Right hindlimb (tissue), 1 donor: ENCODE measurements at regions not wholly inside any gene's neighbourhood (a gene's known extent, or its start where the extent isn't known, plus 50 kb on each side); places are given as distances from the start of the nearest gene placed in this dataset.
"Not testable (repeated sequence)": the region's sequence is repeated elsewhere in the genome, so short reads cannot be mapped to it uniquely, and the experiment has no call there.

Experiments used
- DNase-seq: peaks from one replicate; pipeline ENCODE4 v3.0.0-alpha.2; 2018

- DNase-seq: no peak
Observed at GRCh38 chr3:6367171-6367570, 493.7 kb upstream of the GRM7 start.

GRCh38 chr3:6392123-6392522, 468.8 kb upstream of the GRM7 start:
- DNase-seq: no peak

GRCh38 chr3:6394944-6395343, 466.0 kb upstream of the GRM7 start:
- DNase-seq: no peak

GRCh38 chr3:6396631-6397030, 464.3 kb upstream of the GRM7 start:
- DNase-seq: no peak

- DNase-seq: not testable (repeated sequence)
Observed at GRCh38 chr3:6402666-6403065, 458.2 kb upstream of the GRM7 start.

- not testable (repeated sequence) for DNase-seq
Observed at GRCh38 chr3:6406923-6407322, 454.0 kb upstream of the GRM7 start.

- DNase-seq: no peak
Observed at GRCh38 chr3:6416049-6416661, 444.8 kb upstream of the GRM7 start.

GRCh38 chr3:6417174-6417573, 443.7 kb upstream of the GRM7 start:
- DNase-seq: no peak

GRCh38 chr3:6418485-6418884, 442.4 kb upstream of the GRM7 start:
- DNase-seq: no peak

- DNase-seq: no peak
Observed at GRCh38 chr3:6421666-6422445, 439.1 kb upstream of the GRM7 start.

GRCh38 chr3:6425289-6425820, 435.6 kb upstream of the GRM7 start:
- no peak for DNase-seq

- not testable (repeated sequence) for DNase-seq
Observed at GRCh38 chr3:6428276-6428675, 432.6 kb upstream of the GRM7 start.

GRCh38 chr3:6435951-6436350, 425.0 kb upstream of the GRM7 start:
- no peak for DNase-seq

- DNase-seq: no peak
Observed at GRCh38 chr3:6437631-6438030, 423.3 kb upstream of the GRM7 start.

- DNase-seq: no peak
Observed at GRCh38 chr3:6438031-6438430, 422.9 kb upstream of the GRM7 start.

GRCh38 chr3:6439226-6439625, 421.7 kb upstream of the GRM7 start:
- no peak for DNase-seq

GRCh38 chr3:6439824-6440223, 421.1 kb upstream of the GRM7 start:
- no peak for DNase-seq

GRCh38 chr3:6444888-6445658, 415.8 kb upstream of the GRM7 start:
- DNase-seq: no peak

- no peak for DNase-seq
Observed at GRCh38 chr3:6447166-6447801, 413.6 kb upstream of the GRM7 start.

- no peak for DNase-seq
Observed at GRCh38 chr3:6448011-6448410, 412.9 kb upstream of the GRM7 start.

- no peak for DNase-seq
Observed at GRCh38 chr3:6449099-6449498, 411.8 kb upstream of the GRM7 start.

- no peak for DNase-seq
Observed at GRCh38 chr3:6452974-6453373, 407.9 kb upstream of the GRM7 start.

- DNase-seq: no peak
Observed at GRCh38 chr3:6455031-6455430, 405.9 kb upstream of the GRM7 start.
